GM12878 (cell line): ENCODE measurements at regions not wholly inside any gene's neighbourhood (a gene's known extent, or its start where the extent isn't known, plus 50 kb on each side); places are given as distances from the start of the nearest gene placed in this dataset.

Experiments
- ATAC-seq: fragments of 200-7000 bp; cut with Tn5 transposase; 3 replicates; pipeline ENCODE4 v1.9.1; 2020; ENCODE audit warnings: mild to moderate bottlenecking, moderate library complexity
- BruUV-seq: library from RNA; stranded (reverse); fragments of 400-500 nt; replicated peaks from 2 replicates; lab custom pipeline; 2021; lab: Mats Ljungman, UMichigan
- CTCF ChIA-PET: fragments of 300-600 bp; sonication (Branson Sonifier 250); formaldehyde crosslinking; extraction: SDS; loops from one replicate; lab custom pipeline; 2021; ENCODE audit warnings: inconsistent platforms; lab: Yijun Ruan, JAX
- POLR2A ChIA-PET: fragments of 350-600 bp; formaldehyde crosslinking; extraction: SDS; loops from one replicate; lab custom pipeline; 2021; ENCODE audit warnings: inconsistent platforms; lab: Charles Lee
- RAD21 ChIA-PET: fragments of 300-600 bp; sonication (Branson Sonifier 250); formaldehyde crosslinking; loops from one replicate; lab custom pipeline; 2023; ENCODE audit warnings: antibody characterized with exemption; ENCODE audit not compliant: unreplicated experiment; lab: Charles Lee
- SMC1A ChIA-PET: fragments of 300-600 bp; sonication (Branson Sonifier 250); formaldehyde crosslinking; loops from one replicate; lab custom pipeline; 2023; ENCODE audit not compliant: unreplicated experiment, uncharacterized antibody; lab: Charles Lee
- DNase-seq: peaks from one replicate; pipeline ENCODE4 v3.0.0-alpha.2; 2011; ENCODE audit warnings: low read depth, low spot score
- FAIRE-seq: peaks from 3 replicates; lab custom pipeline; 2011; peaks lifted over from hg19 to GRCh38; lab: Jason Lieb, UNC
- H2AFZ ChIP-seq: 2 replicates; pipeline ENCODE4 v1.6.0; 2011; ENCODE audit warnings: low read depth, low read length, control low read depth; ENCODE audit not compliant: control insufficient read depth
- H3K27ac ChIP-seq: 2 replicates; pipeline ENCODE4 v1.5.1; 2011; ENCODE audit warnings: control low read depth; ENCODE audit not compliant: control insufficient read depth, insufficient read depth
- H3K27me3 ChIP-seq, 2 experiments: replicated peaks in 1 of 2; 2 replicates each; pipeline versions ENCODE4 v1.6.0 to v1.6.1; 2011; ENCODE audit warnings: low read length in 1 of 2; ENCODE audit not compliant: control insufficient read depth in 2 of 2, insufficient read depth in 2 of 2
- H3K36me3 ChIP-seq, 2 experiments: 2 replicates each; pipeline ENCODE4 v1.5.1; 2011; ENCODE audit warnings: low read length in 1 of 2; ENCODE audit not compliant: control insufficient read depth in 2 of 2, insufficient read depth in 2 of 2
- H3K4me1 ChIP-seq: 2 replicates; pipeline ENCODE4 v1.6.1; 2011; ENCODE audit warnings: mild to moderate bottlenecking, low read length, moderate library complexity, mixed read lengths; ENCODE audit not compliant: control insufficient read depth, insufficient read depth
- H3K4me2 ChIP-seq: 2 replicates; pipeline ENCODE4 v1.6.0; 2011; ENCODE audit warnings: control low read depth; ENCODE audit not compliant: control insufficient read depth, insufficient read depth
- H3K4me3 ChIP-seq: fragments of 200-600 bp; sonication (generic); 2 replicates; pipeline ENCODE4 v1.5.1; 2016
- H3K79me2 ChIP-seq: 2 replicates; pipeline ENCODE4 v1.6.0; 2011; ENCODE audit warnings: low read length; ENCODE audit not compliant: control insufficient read depth, insufficient read depth
- H3K9ac ChIP-seq: 2 replicates; pipeline ENCODE4 v1.8.0; 2011; ENCODE audit warnings: low read length, control low read depth, mixed read lengths; ENCODE audit not compliant: control insufficient read depth, insufficient read depth
- H3K9me3 ChIP-seq: replicated peaks from 3 replicates; pipeline ENCODE4 v1.5.1; 2011; ENCODE audit warnings: mild to moderate bottlenecking, low read length; ENCODE audit not compliant: control insufficient read depth, insufficient read depth
- H4K20me1 ChIP-seq: 2 replicates; pipeline ENCODE4 v1.6.0; 2011; ENCODE audit not compliant: control insufficient read depth, insufficient read depth
- BRCA1 ChIP-seq: IDR thresholded peaks from 2 replicates; pipeline ENCODE4 v1.6.1; 2011; ENCODE audit warnings: low read depth, low read length, improper control_type of control experiment
- DPF2 ChIP-seq: fragments of 450-650 bp; IDR thresholded peaks from 2 replicates; pipeline ENCODE4 v1.6.1; 2017; ENCODE audit warnings: mild to moderate bottlenecking
- FOXK2 ChIP-seq: fragments of 450-650 bp; IDR thresholded peaks from 2 replicates; pipeline ENCODE4 v1.6.1; 2017; ENCODE audit warnings: mild to moderate bottlenecking, moderate library complexity
- KLF5 ChIP-seq: fragments of 450-650 bp; IDR thresholded peaks from 2 replicates; pipeline ENCODE4 v1.6.1; 2014; ENCODE audit warnings: mild to moderate bottlenecking; ENCODE audit not compliant: partially characterized antibody
- NFXL1 ChIP-seq: fragments of 450-650 bp; IDR thresholded peaks from 2 replicates; pipeline ENCODE4 v1.6.1; 2017; ENCODE audit warnings: antibody characterized with exemption, mild to moderate bottlenecking, borderline replicate concordance
- NFYB ChIP-seq: IDR thresholded peaks from 2 replicates; pipeline ENCODE4 v1.6.1; 2011; ENCODE audit warnings: low read depth, mild to moderate bottlenecking, low read length, improper control_type of control experiment, moderate library complexity; ENCODE audit not compliant: insufficient read depth
- NR2C2 ChIP-seq: IDR thresholded peaks from 2 replicates; pipeline ENCODE4 v1.6.1; 2011; ENCODE audit warnings: borderline replicate concordance, low read depth; ENCODE audit not compliant: control insufficient read depth, insufficient read length
- PAX5 ChIP-seq: IDR thresholded peaks from 2 replicates; pipeline ENCODE4 v1.6.1; 2011; ENCODE audit warnings: low read depth, low read length, borderline replicate concordance
- RBBP5 ChIP-seq: fragments of 200-600 bp; sonication (generic); conservative IDR thresholded peaks from 2 replicates; pipeline ENCODE4 v1.6.1; 2016
- SUZ12 ChIP-seq: fragments of 200-600 bp; sonication (generic); IDR thresholded peaks from one replicate; pipeline ENCODE4 v1.6.1; 2018; ENCODE audit warnings: antibody characterized with exemption, mild to moderate bottlenecking; ENCODE audit not compliant: unreplicated experiment
- USF2 ChIP-seq: IDR thresholded peaks from 2 replicates; pipeline ENCODE4 v1.6.1; 2011; ENCODE audit warnings: low read depth, low read length, improper control_type of control experiment, borderline replicate concordance
- YBX1 ChIP-seq: fragments of 450-650 bp; IDR thresholded peaks from 2 replicates; pipeline ENCODE4 v1.6.1; 2016; ENCODE audit warnings: antibody characterized with exemption
- ZNF207 ChIP-seq: fragments of 450-650 bp; IDR thresholded peaks from 2 replicates; pipeline ENCODE4 v1.6.1; 2014; ENCODE audit warnings: antibody characterized with exemption, mild to moderate bottlenecking, borderline replicate concordance
- WGBS: methylation state at CpG from one replicate; pipeline ENCODE4 v1.1.6; 2016; ENCODE audit warnings: low lambda C conversion rate; ENCODE audit not compliant: insufficient replicate concordance, insufficient coverage; ENCODE audit errors: missing lambda C conversion rate; 5-methylcytosine and 5-hydroxymethylcytosine counted together
- in situ Hi-C: fragments of 300-500 bp; cut with MboI; formaldehyde crosslinking; loops from 9 replicates; pipeline ENCODE4 v1.14.3; 2018; ENCODE audit warnings: mixed read lengths
- intact Hi-C: fragments of 100-400 bp; cut with micrococcal nuclease; formaldehyde crosslinking; loops from one replicate; pipeline ENCODE4 v1.14.2; 2022; ENCODE audit not compliant: unreplicated experiment
- TF ChIP-seq, protein P1 (sequence below): fragments of 450-650 bp; formaldehyde crosslinking; IDR thresholded peaks from 2 replicates; pipeline ENCODE4 v1.4.0; 2022; ENCODE audit warnings: mild to moderate bottlenecking, moderate library complexity
- TF ChIP-seq, protein P2 (sequence below): fragments of 450-650 bp; IDR thresholded peaks from 2 replicates; pipeline ENCODE4 v1.6.1; 2017; ENCODE audit warnings: mild to moderate bottlenecking, moderate library complexity
- TF ChIP-seq, protein P3 (sequence below): IDR thresholded peaks from 2 replicates; pipeline ENCODE4 v1.6.1; 2012; ENCODE audit warnings: low read length, inconsistent platforms

DNA sequence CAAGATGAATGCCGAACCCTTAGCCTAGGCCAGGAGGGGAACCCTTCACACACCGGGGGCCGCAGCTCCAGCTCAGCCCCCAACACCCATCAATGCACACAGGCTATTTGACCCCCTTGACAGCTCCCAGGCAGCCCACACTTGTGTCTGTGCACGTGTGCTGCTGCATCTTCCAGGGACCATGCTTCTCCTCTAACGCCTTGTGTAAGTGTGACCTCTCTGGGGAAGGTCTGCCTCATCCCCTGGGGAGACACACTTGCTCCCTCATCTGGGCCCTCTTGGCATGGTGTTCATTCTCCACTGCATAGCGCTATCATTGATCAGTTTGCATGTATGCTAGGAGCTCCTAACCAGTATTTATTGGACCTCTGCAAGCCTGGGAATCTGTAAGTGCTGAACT is 120.0 kb upstream of the FHL2 start:
- no peak overlapping the region for H3K4me2 ChIP-seq
- H3K79me2 ChIP-seq: no peaks in the 10 kb centered on the region
- no peak overlapping the region for H2AFZ ChIP-seq
- FAIRE-seq: no peak
- H3K4me3 ChIP-seq: no peak overlapping the region
- no peaks in the 10 kb centered on the region for H3K27me3 ChIP-seq
- no peaks in the 10 kb centered on the region for H4K20me1 ChIP-seq
- POLR2A ChIA-PET: no interaction called here
- CTCF ChIA-PET: interaction anchor here (0.8 to 7.0 kb wide), 8 partner anchors 20 to 231 kb away, joined by 3 to 95 read pairs (median 4); no protein-coding TSS in a partner anchor
- no peak overlapping the region for H3K9ac ChIP-seq
- no peak; the same call in 2 of the 3 replicates for ATAC-seq
- RAD21 ChIA-PET: interaction anchor here (1.0 kb wide), 2 partner anchors 148 to 152 kb away, joined by 3 read pairs; no protein-coding TSS in a partner anchor
- intact Hi-C loops: no loop called here
- no peak for DNase-seq
- H3K27ac ChIP-seq: no peak overlapping the region
- SMC1A ChIA-PET: interaction anchor here (0.7 to 2.9 kb wide), 4 partner anchors 135 to 150 kb away, joined by 3 to 17 read pairs (median 3); no protein-coding TSS in a partner anchor
- 49% methylated on average over 6 of the region's 6 CpGs for WGBS
- H3K36me3 ChIP-seq: no peaks in the 10 kb centered on the region
- no peaks in the 10 kb centered on the region for H3K4me1 ChIP-seq
- BruUV-seq: no TSS peak
- no peaks in the 10 kb centered on the region for H3K9me3 ChIP-seq
- in situ Hi-C loops: no loop called here
- TF ChIP-seq RBBP5: no peak
- TF ChIP-seq, protein P1, sequence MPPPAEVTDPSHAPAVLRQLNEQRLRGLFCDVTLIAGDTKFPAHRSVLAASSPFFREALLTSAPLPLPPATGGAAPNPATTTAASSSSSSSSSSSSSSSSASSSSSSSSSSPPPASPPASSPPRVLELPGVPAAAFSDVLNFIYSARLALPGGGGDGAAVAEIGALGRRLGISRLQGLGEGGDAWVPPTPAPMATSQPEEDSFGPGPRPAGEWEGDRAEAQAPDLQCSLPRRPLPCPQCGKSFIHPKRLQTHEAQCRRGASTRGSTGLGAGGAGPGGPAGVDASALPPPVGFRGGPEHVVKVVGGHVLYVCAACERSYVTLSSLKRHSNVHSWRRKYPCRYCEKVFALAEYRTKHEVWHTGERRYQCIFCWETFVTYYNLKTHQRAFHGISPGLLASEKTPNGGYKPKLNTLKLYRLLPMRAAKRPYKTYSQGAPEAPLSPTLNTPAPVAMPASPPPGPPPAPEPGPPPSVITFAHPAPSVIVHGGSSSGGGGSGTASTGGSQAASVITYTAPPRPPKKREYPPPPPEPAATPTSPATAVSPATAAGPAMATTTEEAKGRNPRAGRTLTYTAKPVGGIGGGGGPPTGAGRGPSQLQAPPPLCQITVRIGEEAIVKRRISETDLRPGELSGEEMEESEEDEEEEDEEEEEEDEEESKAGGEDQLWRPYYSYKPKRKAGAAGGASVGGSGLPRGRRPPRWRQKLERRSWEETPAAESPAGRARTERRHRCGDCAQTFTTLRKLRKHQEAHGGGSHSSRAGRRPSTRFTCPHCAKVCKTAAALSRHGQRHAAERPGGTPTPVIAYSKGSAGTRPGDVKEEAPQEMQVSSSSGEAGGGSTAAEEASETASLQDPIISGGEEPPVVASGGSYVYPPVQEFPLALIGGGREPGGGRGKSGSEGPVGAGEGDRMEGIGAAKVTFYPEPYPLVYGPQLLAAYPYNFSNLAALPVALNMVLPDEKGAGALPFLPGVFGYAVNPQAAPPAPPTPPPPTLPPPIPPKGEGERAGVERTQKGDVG (CRISPR knock-in tag): no peak
- TF ChIP-seq YBX1: no peak
- no peak for TF ChIP-seq BRCA1
- no peak for TF ChIP-seq NFXL1
- TF ChIP-seq, protein P2, sequence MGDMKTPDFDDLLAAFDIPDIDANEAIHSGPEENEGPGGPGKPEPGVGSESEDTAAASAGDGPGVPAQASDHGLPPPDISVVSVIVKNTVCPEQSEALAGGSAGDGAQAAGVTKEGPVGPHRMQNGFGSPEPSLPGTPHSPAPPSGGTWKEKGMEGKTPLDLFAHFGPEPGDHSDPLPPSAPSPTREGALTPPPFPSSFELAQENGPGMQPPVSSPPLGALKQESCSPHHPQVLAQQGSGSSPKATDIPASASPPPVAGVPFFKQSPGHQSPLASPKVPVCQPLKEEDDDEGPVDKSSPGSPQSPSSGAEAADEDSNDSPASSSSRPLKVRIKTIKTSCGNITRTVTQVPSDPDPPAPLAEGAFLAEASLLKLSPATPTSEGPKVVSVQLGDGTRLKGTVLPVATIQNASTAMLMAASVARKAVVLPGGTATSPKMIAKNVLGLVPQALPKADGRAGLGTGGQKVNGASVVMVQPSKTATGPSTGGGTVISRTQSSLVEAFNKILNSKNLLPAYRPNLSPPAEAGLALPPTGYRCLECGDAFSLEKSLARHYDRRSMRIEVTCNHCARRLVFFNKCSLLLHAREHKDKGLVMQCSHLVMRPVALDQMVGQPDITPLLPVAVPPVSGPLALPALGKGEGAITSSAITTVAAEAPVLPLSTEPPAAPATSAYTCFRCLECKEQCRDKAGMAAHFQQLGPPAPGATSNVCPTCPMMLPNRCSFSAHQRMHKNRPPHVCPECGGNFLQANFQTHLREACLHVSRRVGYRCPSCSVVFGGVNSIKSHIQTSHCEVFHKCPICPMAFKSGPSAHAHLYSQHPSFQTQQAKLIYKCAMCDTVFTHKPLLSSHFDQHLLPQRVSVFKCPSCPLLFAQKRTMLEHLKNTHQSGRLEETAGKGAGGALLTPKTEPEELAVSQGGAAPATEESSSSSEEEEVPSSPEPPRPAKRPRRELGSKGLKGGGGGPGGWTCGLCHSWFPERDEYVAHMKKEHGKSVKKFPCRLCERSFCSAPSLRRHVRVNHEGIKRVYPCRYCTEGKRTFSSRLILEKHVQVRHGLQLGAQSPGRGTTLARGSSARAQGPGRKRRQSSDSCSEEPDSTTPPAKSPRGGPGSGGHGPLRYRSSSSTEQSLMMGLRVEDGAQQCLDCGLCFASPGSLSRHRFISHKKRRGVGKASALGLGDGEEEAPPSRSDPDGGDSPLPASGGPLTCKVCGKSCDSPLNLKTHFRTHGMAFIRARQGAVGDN: no peak
- no peak for TF ChIP-seq USF2
- no peak for TF ChIP-seq DPF2
- no peak for TF ChIP-seq NFYB
- no peak for TF ChIP-seq SUZ12
- TF ChIP-seq NR2C2: no peak
- TF ChIP-seq ZNF207: no peak
- no peak for TF ChIP-seq PAX5
- TF ChIP-seq, protein P3, sequence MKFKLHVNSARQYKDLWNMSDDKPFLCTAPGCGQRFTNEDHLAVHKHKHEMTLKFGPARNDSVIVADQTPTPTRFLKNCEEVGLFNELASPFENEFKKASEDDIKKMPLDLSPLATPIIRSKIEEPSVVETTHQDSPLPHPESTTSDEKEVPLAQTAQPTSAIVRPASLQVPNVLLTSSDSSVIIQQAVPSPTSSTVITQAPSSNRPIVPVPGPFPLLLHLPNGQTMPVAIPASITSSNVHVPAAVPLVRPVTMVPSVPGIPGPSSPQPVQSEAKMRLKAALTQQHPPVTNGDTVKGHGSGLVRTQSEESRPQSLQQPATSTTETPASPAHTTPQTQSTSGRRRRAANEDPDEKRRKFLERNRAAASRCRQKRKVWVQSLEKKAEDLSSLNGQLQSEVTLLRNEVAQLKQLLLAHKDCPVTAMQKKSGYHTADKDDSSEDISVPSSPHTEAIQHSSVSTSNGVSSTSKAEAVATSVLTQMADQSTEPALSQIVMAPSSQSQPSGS: no peak
- TF ChIP-seq KLF5: no peak
- no peak for TF ChIP-seq FOXK2
